NCI-H2107 treated with DMSO at 0.1 percent for 48 hours (cell line): ENCODE measurements at regions not wholly inside any gene's neighbourhood (a gene's known extent, or its start where the extent isn't known, plus 50 kb on each side); places are given as distances from the start of the nearest gene placed in this dataset.
"Not testable (repeated sequence)": the region's sequence is repeated elsewhere in the genome, so short reads cannot be mapped to it uniquely, and the experiment has no call there.

ENCODE experiments used
- DNase-seq: peaks from one replicate; lab custom pipeline; 2025; ENCODE audit not compliant: unreplicated experiment; lab: John Stamatoyannopoulos, UW

- DNase-seq, result no peak
These were observed 138.3 kb downstream of the FAM124B start for GRCh38 chr2:224263571-224264043.

DNA sequence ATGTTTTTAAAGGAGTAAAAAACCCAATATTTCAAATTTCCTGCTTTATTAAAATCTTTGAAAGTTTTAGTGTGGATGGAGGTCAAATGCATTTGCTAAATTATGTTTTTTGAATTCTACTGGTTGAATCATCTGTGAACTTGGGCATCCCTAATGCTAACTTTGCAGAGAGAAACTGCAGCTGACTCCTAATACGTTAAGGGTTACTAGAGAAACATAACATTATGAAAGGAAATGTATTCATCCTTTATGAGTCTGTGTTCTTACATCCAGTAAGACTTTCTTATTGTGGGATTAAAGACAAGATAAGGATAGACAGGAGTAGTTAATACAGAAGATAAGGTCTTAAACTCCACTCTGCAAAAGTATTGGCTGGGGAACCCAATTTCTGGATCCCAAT, 140.6 kb downstream of the FAM124B start:
- DNase-seq, result no peak

- DNase-seq, result no peak
These were observed 141.4 kb downstream of the FAM124B start for GRCh38 chr2:224260372-224261020.

DNA sequence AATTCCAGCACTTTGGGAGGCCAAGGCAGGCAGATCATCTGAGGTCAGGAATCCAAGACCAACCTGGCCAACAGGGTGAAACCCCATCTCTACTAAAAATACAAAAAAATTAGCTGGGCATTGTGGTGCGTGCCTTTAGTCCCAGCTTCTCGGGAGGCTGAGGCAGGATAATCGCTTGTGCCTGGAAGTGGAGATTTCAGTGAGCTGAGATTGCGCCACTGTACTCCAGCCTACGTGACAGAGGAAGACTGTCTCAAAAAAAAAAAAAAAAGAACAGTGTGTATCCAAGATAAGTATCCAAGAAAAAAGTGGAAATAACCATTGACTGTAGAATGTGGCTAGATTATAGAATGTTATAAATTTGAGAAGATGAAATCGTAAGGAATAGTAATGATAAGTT, 142.1 kb downstream of the FAM124B start:
- DNase-seq, result no peak

GRCh38 chr2:224258059-224258458, 143.8 kb downstream of the FAM124B start:
- no peak for DNase-seq

GRCh38 chr2:224257156-224257555, 144.8 kb downstream of the FAM124B start:
- no peak for DNase-seq

DNA sequence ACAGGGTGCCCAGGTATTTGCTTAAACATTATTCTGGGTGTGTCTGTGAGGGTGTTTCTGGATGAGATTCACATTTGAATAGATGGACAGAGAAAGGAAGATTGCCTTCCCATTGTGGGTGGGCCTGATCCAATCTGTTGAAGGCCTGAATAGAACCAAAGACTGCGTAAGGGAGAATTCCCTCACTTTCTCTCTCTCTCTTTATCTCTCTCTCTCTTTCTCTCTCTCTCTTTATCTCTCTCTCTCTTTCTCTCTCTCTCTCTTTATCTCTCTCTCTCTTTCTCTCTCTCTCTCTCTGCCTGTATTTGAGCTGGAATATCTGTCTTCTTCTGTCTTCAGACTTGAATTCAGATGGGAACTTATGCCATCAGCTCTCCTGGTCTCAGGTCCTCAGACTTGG, 148.4 kb downstream of the FAM124B start:
- no peak for DNase-seq

GRCh38 chr2:224252631-224253030, 149.3 kb downstream of the FAM124B start:
- DNase-seq, result no peak

GRCh38 chr2:224248944-224249371, 152.9 kb downstream of the FAM124B start:
- no peak for DNase-seq

GRCh38 chr2:224242561-224242960, 159.3 kb downstream of the FAM124B start:
- no peak for DNase-seq

GRCh38 chr2:224241812-224242211, 160.1 kb downstream of the FAM124B start:
- DNase-seq, result no peak

DNA sequence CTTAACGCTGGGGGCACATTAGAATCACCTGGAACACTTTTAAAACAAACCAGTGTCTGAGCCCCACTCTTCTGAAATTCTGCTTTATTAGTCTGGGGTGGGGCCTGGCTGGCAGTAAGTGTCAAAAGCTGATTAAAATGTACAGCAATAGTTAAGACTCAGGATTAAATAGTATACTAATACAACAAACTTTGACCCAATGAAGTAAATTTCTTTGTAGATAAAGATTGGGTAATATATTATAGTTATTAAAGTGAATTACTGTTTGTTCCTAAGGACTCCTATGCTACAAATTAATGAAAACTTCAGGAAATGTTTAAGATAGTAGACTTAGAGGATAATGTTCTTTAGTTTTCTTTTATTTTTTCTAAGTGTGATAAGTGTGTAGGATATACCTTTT, 160.9 kb downstream of the FAM124B start:
- no peak for DNase-seq

GRCh38 chr2:224223851-224224555, 177.9 kb downstream of the FAM124B start:
- DNase-seq, result no peak

- no peak for DNase-seq
These were observed 178.9 kb downstream of the FAM124B start for GRCh38 chr2:224222974-224223373.

- DNase-seq, result no peak
These were observed 179.6 kb downstream of the FAM124B start for GRCh38 chr2:224222291-224222690.

DNA sequence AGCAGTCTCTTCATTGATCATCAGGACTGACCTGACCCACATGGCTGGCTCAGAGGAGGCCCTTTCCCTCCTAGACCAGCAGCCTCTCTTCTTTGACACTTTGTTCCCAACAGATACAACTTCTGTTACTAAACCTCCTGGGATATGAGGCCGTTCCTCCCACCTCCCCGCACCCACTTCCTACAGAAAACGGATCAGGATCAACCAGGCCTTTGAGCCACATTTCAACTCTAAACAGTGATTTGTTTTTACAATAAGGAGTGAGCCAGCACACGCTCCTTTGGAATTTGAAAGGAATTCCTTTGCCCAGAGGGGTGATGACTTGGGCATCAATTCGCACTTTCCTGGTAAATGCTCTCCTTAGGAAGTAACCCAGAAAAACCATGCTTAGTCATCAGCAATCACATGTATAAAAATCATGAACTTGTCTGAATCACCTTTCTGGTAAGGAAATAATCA, 180.4 kb downstream of the FAM124B start:
- no peak for DNase-seq

GRCh38 chr2:224220586-224221255, 181.2 kb downstream of the FAM124B start:
- no peak for DNase-seq

GRCh38 chr2:224219781-224220180, 180.7 kb upstream of the SERPINE2 start:
- DNase-seq, result no peak

DNA sequence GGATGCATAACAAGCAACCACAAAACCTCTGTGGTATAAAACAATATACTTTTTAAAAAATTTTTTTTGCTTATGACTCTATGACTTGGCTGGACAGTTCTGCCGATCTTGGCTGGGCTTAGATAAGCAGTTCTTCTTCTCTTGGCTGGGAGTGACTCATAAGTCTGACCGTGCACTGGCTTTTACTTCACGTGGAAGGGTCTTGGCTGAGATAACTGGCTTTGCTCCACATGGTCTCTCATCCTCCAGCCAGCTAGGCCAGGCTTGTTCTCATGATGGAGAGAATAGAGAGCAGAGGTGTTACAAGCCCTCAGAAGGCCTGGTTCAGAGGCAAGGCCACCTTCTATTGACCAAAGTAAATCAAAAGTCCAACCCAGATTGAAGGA, 178.9 kb upstream of the SERPINE2 start:
- no peak for DNase-seq

DNA sequence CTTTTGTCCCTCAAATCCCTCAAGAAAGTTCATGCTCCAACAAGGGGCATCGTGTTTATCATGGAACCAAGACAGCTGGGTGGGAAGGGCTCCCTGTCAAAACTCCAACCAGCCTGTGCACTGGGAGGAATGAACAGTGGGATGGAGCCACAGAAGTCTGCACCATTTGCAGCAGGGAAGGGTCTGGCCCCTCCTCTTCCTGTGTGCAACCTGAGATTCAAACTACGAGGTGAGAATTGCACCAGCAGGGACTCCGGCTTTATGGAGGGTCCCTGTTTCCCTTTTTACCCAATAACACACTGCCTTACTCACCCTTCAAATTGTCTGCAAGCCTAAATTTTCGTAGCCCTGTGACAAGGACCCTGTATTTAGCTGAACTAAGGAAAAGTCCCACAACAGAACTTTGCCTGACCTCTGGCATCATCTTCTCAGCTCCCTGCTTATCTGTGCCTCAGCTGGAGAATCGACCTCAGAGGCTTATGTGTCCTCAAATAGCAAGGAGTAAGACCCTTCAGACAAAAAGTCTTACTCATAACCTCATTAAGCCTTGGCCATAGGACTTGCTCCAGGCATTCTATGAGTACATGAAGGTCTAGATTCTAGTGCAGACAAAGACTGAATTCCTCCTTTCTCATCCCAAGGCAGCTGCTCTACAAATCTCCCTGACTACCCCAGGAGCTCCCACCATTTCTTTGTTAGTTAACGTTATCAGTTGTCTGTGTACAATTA, 178.3 kb upstream of the SERPINE2 start:
- DNase-seq, result no peak

DNA sequence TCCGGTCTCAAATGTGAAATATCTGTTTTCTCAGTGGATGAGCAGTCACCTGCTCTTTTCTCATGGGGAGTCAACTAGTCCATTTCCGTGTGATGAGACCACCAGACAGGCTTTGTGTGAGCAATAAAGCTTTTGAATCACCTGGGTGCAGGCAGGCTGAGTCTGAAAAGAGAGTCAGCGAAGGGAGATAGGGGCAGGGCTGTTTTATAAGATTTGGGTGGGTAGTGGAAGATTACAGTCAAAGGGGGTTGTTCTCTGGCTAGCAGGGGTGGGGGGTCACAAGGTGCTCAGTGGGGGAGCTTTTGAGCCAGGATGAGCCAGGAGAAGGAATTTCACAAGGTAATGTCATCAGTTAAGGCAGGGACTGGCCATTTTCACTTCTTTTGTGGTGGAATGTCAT, 176.5 kb upstream of the SERPINE2 start:
- DNase-seq, result not testable (repeated sequence)
